ENCODE measurements at regions not wholly inside any gene's neighbourhood (a gene's known extent, or its start where the extent isn't known, plus 50 kb on each side); places are given as distances from the start of the nearest gene placed in this dataset.
"Not testable (repeated sequence)": the region's sequence is repeated elsewhere in the genome, so short reads cannot be mapped to it uniquely, and the experiment has no call there.

- TF ChIP-seq CTCF (conservative IDR thresholded peaks at IDR 0.05); EZH2 (IDR thresholded peaks at IDR 0.05; ENCODE audit: low read depth): not testable (repeated sequence)
These were observed 2065.9 kb upstream of the TPTE start for GRCh38 chr21:8455279-8456128.
